HS-5 (cell line): ENCODE measurements at regions not wholly inside any gene's neighbourhood (a gene's known extent, or its start where the extent isn't known, plus 50 kb on each side); places are given as distances from the start of the nearest gene placed in this dataset.

Source experiments
- DNase-seq: peaks from one replicate; pipeline ENCODE4 v3.0.0-alpha.2; 2012; ENCODE audit warnings: low read depth

DNA sequence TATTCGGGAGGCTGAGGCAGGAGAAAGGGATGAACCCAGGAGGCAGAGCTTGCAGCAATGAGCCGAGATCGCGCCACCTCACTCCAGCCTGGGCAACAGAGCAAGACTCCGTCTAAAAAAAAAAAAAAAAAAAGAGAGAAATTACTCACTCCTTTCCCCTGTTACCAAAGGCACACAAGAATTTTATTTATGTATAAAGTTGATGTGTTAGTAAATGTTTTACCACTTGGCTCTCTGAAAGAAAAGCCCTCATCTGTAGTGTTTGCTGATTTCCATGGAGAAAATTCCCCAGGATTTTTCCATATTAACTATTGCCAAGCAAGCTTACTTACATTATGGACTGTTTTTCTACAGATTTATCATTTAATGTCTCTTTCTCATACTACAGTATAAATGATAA is 142.1 kb upstream of the PABPC4L start:
- no peak for DNase-seq

DNA sequence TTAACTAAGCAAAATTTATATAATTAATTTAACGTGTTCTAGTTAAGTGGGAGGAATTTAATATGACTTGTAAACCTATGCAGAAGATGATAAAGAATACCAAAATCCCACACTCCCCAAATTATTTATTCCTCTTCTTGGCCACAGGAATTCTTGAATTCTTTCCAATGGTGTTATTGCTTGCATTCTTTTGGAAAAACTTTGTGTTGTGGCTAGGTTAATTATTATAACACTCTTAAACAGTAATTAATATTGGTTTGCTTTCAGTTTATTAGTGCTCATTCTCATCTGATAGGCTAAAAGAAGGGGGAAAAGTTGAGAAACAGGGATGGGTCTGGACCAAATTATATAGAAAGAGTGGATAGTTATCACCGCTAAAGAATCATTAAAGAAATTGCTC is 141.5 kb upstream of the PABPC4L start:
- no peak for DNase-seq

DNA sequence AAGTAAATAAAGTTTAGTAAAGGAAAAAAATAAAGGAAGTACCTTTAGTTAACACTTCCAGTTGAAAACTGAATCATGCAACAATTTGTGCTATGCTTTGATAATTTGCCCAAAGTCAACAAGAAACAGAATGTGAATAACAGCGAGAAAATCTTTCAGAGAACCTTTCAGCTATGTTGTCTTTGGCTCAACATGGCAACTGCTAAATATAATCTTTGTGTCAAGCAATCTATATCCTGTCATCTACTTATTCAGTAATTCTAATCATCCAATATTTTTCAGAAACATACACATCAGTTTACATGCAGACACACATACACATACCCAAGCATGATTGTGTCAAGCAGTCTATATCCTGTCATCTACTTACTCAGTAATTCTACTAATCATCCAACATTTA is 136.0 kb upstream of the PABPC4L start:
- no peak for DNase-seq

DNA sequence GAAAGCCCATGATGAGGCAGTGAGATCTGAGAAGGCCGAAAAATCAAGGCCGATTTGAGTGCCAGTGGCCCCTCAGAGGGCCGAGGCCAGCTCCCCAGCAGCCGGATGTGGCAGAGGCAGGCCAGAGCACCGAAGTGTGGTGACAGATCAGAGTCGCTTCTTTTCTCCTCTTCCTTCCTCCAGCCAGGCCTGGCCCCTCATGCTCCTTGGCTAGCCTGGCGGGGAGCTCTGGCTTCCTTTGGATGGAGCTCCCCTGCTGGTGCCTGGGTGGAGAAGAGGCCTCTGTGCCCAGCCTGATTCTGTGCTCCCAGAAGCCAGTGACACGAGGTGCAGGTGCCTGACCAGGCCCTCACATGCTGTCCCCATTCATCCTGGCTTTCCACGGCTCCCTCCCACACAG is 127.2 kb upstream of the PABPC4L start:
- no peak for DNase-seq

DNA sequence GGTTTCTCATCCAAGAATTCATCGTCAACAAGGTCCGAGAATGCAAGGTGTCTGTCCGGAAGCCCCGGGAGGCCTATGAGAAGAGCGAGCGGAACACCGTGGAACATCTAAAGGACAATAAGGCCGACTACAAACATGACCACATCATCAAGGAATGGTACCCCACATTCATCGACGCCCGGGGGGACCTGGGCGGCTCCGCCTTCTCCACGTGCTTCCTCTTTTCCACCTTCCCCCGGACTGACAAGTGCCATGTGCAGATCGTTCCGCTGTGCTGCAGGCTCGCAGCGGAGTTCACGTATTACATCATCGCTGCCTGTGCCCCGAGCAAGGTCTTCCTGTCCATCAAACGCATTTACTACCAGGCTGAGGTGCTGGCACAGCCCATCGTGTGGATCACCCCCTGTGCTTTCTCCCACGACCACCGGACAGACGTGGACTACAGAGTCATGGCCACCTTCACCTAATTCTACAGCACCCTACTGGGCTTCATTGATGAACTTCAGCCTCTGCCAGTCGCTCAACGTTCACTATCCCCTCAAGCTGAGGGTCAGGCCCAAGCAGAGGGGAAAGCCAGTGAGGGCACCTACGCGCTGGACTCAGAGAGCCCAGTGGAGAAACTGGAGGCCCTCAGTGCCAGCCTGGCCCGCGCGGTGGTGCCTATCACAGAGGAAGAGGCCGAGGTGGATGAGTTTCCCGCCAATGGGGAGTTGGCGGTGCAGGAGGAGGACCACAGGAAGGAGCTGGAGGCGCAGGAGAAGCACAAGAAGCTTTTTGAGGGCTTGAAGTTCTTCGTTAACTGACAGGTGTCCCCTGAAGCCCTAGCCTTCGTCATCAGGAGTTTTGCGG is 125.9 kb upstream of the PABPC4L start:
- no peak for DNase-seq

DNA sequence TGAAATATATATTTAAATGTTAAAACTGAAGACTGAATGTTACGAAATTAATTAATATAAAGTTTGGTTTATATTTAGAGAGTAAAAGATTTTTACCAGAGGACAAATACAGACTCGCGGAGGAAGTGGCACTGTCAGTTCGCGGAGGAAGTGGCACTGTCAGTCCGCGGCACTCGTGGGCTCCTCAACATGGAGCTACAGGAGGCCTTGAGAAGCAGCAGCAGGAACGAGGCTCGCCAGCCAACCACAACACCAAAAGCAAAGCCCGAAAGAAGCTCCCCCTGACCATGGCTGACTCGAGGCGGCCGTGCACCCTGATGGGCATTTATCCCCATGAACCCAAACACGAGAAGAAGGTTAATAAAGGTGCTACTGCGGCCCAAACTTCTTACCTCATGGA is 125.3 kb upstream of the PABPC4L start:
- DNase-seq, result no peak

DNA sequence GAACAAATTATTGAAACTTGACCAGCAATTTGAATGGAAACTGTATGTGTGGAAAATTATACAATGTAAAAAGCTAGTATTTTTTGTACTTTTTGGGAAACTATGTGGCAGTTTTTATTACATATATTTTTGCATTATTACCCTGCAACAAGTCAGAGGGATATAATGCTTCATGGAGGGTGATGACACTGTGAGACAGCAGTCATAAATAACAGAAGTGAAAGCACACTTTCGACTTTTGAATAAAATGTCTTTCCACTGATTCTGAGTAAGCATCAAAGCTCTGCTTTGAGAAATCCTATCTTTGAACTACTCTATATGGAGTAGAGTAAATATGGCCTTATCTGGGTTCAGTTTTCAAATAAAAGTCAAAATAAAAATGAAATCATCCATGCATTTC is 122.6 kb upstream of the PABPC4L start:
- no peak for DNase-seq

DNA sequence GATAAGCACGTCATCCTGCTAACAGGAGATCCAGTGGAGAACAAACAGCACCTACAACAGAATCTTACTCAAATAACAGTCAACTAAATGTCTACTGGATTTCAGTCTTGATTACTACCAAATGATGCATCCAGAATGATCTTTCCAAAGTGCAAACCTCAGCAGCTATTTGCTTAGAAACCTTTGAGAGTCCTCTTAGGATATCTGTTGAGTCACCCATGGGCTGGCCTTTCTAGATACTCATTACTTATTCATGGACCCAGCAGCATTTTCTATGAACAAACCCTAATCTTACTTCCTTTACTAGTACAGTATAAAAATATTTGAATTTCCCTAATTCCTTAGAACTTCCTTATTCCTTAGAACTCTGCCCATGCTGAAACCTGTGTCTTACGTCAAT is 118.5 kb upstream of the PABPC4L start:
- DNase-seq, result no peak

DNA sequence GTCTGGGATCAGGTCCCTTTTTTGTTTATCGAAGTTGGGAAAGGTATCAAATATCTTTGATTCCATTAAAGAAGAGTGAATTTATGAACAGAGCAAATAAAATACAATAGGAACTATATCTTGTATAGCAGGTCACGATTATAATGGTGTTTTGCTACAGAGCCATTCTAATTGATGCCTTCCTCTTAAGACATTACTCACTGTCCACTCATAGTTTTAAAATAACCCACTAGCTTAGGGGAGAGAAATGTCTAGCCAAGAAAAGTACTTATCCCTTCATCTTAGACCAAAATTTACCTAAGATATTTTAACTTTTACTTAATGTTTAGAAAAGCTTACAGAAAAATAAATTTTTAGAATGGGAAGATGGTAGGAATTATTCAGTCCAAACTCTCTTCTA is 112.0 kb upstream of the PABPC4L start:
- DNase-seq, result no peak

DNA sequence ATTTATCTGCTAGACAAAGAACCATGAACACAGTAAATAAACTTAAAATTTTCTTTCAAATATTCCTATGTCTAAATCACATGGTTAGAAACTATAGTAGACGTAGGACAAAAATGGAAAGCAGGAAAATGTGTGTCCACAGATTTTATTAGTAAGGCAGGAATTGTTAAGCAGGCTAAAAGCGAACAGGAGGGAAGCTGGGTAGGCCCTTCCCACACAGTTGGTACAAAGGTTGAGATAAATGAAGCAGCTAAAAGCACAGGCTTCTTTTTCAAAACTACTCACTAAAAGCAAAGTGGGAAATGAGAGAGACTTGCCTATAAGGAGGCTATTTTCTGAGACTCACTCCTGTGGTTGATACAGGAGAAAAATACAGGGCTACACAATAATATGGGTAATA is 108.1 kb upstream of the PABPC4L start:
- no peak for DNase-seq

DNA sequence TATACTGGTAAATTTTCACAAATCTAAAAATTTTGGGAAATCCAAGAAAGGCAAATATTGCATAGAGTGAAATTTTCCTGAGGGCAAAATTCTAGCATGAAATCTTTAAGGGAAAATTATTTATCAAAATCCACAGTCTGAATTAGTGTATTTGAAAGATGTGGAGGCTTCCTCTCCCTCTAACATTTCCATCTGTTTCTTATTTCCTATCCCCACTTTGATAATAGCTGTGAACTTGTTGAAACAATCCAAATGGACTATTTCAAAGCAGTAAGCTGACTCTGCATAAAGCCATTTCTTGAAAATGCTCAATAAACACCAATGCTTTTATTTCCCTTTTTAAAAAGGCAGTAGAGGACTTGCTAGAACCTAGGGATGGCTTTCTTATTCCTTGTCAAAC is 107.3 kb upstream of the PABPC4L start:
- DNase-seq, result no peak

DNA sequence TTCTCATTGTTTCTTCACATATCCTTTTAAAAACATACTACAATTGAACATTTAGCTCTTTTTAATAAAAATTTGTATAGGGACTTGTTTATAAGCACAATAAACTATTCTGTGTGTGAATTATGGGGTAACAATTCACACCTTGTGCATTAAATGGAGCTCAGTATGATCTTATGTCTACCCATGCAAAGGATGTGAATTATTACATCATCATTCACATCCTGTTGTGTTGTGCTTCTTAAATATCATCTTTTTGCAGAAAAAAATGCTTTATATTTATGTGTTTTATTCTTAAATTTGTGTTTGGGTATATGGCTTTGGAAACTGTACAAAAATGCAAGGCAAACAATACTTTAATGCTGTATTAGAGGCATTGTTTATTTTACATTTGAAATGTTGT is 96.7 kb upstream of the PABPC4L start:
- no peak for DNase-seq

DNA sequence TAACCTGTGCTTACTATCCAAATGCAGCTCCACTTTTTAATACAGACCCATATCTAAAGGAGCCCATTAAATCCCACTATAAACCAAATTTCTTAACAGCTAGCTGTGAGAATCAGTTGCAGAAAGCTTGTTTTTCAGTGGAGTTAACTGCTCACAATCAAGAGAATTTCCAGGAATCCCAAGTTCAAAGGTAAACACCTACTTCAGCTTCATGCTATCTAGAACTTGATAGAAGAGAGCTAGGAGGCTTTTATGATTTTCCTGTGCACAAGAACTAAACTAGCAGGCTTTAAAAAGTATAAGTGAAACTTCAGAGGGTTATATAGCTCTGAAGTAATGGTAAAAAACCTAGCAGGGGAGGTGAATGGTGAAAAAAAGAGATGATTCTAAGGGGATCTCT is 96.2 kb upstream of the PABPC4L start:
- DNase-seq, result no peak

DNA sequence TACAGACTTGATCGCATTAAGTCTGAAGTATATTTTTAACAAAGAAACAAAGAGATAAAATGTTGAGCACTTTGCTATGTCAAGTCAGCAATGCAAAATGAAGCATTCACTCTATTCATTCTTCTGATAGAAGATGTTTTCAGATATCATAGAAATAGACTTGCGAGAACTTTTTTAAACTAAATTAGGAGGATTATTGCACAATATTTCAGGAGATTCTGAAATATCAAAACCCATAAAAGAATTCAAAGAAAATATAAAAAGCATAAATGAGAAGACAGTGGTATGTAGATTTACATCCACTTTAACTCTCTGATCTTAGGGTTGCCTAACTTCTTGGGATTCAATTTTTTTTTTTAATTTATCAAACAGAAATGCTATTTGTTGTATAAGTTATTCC is 81.1 kb upstream of the PABPC4L start:
- DNase-seq, result no peak

DNA sequence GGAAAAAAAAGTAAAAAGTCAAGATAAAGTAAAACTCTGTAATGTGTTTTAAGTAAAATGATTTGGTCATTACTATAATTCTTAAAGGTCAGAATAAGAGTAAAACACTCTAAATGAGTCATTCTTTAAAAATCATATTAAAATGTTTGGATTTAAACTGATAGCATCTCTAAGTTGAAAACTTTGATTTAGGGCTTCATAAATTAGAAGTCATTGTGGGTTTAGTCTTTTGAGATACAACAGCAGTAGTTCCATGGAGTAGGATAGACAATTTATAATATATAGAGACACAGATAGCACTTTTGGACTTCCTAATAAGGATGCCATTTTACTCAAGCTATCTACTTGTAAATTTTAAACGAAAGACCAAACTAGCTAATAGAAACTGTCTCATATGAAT is 77.1 kb upstream of the PABPC4L start:
- no peak for DNase-seq

DNA sequence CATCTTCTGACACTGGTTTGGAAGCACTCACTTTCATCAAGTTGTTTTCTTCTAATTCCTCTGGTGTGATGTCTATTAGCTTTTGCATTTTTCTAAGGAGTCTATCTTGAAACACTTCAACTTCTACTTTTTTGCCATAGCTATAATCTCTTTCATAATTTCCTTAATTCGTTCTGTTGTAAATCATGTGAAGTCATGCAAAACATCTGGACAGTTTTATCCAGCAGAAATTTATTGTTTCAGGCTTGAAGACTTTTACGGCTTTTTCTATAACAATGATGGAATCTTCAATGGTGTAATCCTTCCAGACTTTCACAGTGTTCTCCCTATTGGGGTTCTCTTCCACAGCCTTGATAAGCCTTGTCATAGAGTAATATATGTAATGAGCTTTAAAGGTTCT is 74.9 kb upstream of the PABPC4L start:
- no peak for DNase-seq

DNA sequence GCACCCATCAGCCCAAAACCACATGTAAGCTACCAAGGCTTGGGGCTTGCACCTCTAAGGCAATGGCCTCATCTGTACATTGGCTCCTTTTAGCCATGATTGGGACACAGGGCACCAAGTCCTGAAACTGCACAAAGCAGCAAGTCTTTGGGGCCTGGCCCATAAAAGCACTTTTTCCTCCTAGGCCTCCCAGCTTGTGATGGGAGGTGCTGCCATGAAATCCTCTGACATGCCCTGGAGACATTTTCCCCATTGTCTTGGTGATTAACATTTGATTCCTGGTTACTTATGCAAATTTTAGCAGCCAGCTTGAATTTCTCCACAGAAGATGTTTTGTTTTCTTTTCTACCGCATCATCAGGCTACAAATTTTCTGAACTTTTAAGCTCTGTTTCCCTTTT is 58.5 kb upstream of the PABPC4L start:
- no peak for DNase-seq
